ENCODE measurements at regions not wholly inside any gene's neighbourhood (a gene's known extent, or its start where the extent isn't known, plus 50 kb on each side); places are given as distances from the start of the nearest gene placed in this dataset.

- peak; percentile 6 for DNase-seq (ENCODE audit: extremely low read depth, low read depth)
- no peak overlapping the region for H3K4me3 ChIP-seq (replicated peaks; ENCODE audit: low read depth, low read length)
- TF ChIP-seq, protein P1, sequence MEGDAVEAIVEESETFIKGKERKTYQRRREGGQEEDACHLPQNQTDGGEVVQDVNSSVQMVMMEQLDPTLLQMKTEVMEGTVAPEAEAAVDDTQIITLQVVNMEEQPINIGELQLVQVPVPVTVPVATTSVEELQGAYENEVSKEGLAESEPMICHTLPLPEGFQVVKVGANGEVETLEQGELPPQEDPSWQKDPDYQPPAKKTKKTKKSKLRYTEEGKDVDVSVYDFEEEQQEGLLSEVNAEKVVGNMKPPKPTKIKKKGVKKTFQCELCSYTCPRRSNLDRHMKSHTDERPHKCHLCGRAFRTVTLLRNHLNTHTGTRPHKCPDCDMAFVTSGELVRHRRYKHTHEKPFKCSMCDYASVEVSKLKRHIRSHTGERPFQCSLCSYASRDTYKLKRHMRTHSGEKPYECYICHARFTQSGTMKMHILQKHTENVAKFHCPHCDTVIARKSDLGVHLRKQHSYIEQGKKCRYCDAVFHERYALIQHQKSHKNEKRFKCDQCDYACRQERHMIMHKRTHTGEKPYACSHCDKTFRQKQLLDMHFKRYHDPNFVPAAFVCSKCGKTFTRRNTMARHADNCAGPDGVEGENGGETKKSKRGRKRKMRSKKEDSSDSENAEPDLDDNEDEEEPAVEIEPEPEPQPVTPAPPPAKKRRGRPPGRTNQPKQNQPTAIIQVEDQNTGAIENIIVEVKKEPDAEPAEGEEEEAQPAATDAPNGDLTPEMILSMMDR (IDR thresholded peaks at IDR 0.05; ENCODE audit: low read depth, low read length, missing control alignments), result no peak
Measured at GRCh38 chr5:43997647-43998272, 391.5 kb downstream of the FGF10 start.

DNA sequence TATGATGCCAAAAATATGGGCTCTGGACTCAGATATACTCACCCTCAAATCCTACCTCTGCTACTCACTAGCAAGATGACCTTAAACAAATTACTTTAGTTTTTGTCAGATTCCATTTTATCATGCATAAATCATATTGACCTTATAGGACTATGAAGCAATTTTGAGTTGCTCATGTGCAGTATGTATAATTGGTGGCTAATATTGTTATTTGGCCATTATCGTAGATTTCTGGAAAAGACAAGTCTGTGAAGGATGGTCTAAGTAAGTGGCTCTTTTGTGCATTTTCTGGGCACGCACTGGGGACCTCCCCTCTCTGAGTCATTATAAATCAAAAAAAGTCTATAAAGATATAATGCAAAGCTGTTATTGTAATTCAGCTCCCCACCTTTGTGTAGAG lies 393.0 kb downstream of the FGF10 start:
- no peak for DNase-seq (ENCODE audit: extremely low read depth, low read depth)
- TF ChIP-seq, protein P1 (IDR thresholded peaks at IDR 0.05; ENCODE audit: low read depth, low read length, missing control alignments), result no peak
- no peak overlapping the region for H3K4me3 ChIP-seq (replicated peaks; ENCODE audit: low read depth, low read length)

DNA sequence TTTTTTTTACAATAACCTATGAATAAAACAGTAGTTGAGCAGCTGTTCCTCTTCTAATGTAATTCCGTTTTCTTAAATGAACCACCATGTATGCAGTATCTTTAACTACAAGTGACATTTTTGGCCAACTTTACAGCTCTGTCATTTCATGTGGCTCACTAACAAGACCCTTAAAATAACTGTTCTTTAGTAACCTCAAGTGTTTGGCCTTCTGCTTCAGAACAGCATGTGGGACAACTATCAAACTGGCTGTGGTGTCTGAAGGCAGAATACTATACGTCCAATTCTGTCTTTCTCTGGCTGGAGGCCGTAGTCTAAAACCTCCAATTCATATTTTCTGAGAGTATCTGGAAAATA lies 391.4 kb downstream of the NNT start:
- no peak overlapping the region for H3K4me3 ChIP-seq (replicated peaks; ENCODE audit: low read depth, low read length)
- TF ChIP-seq, protein P1 (IDR thresholded peaks at IDR 0.05; ENCODE audit: low read depth, low read length, missing control alignments), result no peak
- no peak for DNase-seq (ENCODE audit: extremely low read depth, low read depth)

GRCh38 chr5:43993634-43994351 lies 390.8 kb downstream of the NNT start:
- TF ChIP-seq, protein P1 (IDR thresholded peaks at IDR 0.05; ENCODE audit: low read depth, low read length, missing control alignments), result no peak
- no peak for DNase-seq (ENCODE audit: extremely low read depth, low read depth)
- no peak overlapping the region for H3K4me3 ChIP-seq (replicated peaks; ENCODE audit: low read depth, low read length)

DNA sequence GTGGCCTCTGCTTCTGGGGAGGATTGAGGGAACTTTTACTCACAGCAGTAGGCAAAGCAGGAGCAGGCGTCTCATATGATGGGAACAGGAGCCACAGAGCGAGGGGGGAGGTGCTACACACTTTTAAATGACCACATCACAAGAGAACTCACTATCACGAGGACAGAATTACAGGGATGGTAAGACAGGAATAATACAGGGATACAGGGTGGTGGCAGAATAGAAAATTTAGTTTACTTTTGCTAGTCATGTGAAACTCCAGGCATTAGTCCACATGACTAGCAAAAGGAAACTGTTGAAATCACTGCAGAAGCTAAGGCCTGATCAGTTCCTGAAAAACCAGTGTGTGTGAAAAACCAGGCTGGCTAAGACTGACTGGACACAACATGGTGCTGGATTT lies 382.4 kb downstream of the NNT start:
- no peak overlapping the region for H3K4me3 ChIP-seq (replicated peaks; ENCODE audit: low read depth, low read length)
- TF ChIP-seq, protein P1 (IDR thresholded peaks at IDR 0.05; ENCODE audit: low read depth, low read length, missing control alignments), result no peak
- DNase-seq (ENCODE audit: extremely low read depth, low read depth), result no peak

DNA sequence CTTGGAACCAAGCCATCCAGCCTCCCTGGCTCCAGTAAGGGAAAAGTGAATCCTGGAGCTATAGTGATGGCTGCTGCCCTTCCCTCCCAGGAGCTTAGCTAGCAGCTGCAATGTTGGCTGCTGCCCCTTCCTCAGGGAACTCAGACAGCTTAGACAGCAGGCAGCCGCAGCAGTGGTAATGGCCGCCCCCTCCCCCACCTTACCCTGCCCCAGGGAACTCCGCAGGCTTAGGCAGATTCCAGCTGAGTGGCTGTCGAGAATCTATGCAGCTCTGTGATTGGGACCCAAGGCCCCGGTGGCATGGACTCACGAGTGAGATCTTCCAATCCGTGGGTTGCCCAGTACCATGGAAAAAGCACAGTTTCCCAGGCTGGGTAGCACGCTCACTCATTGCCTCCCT lies 378.6 kb downstream of the NNT start:
- DNase-seq (ENCODE audit: extremely low read depth, low read depth), result no peak
- TF ChIP-seq, protein P1 (IDR thresholded peaks at IDR 0.05; ENCODE audit: low read depth, low read length, missing control alignments), result no peak
- H3K4me3 ChIP-seq (replicated peaks; ENCODE audit: low read depth, low read length), result no peak overlapping the region

Measured in HFF-Myc (cell line).